Panc1 (cell line): ENCODE measurements at regions not wholly inside any gene's neighbourhood (a gene's known extent, or its start where the extent isn't known, plus 50 kb on each side); places are given as distances from the start of the nearest gene placed in this dataset.

Source experiments
- ATAC-seq: fragments of 200-7000 bp; cut with Tn5 transposase; 2 replicates; pipeline ENCODE4 v1.9.1; 2020; ENCODE audit warnings: mild to moderate bottlenecking, moderate library complexity
- BruUV-seq: library from RNA; stranded (reverse); fragments of 400-500 nt; replicated peaks from 2 replicates; lab custom pipeline; 2021; lab: Mats Ljungman, UMichigan
- CTCF ChIA-PET: fragments of 300-600 bp; sonication (Branson Sonifier 250); formaldehyde crosslinking; loops from one replicate; lab custom pipeline; 2022; ENCODE audit warnings: antibody characterized with exemption; lab: Charles Lee
- POLR2A ChIA-PET: fragments of 300-600 bp; sonication (Branson Sonifier 250); formaldehyde crosslinking; loops from one replicate; lab custom pipeline; 2022; ENCODE audit warnings: antibody characterized with exemption; lab: Charles Lee
- DNase-seq: peaks from one replicate; pipeline ENCODE4 v3.0.0-alpha.2; 2010; ENCODE audit warnings: low read depth, low spot score
- H3K27ac ChIP-seq: 2 replicates; pipeline ENCODE4 v1.5.1; 2011; ENCODE audit warnings: mild to moderate bottlenecking, low read length, inconsistent platforms
- H3K27me3 ChIP-seq: fragments of 200-500 bp; sonication (Bioruptor generic); 2 replicates; pipeline ENCODE4 v1.6.0; 2014; ENCODE audit warnings: low read length, inconsistent platforms; ENCODE audit not compliant: control insufficient read depth, insufficient read depth
- H3K36me3 ChIP-seq: fragments of 200-500 bp; sonication (Bioruptor generic); 2 replicates; pipeline ENCODE4 v1.5.1; 2014; ENCODE audit warnings: inconsistent platforms, mild to moderate bottlenecking, low read length, moderate library complexity; ENCODE audit not compliant: control insufficient read depth, insufficient read depth
- H3K4me1 ChIP-seq: 2 replicates; pipeline ENCODE4 v1.5.1; 2011; ENCODE audit warnings: inconsistent platforms, mild to moderate bottlenecking, low read length, moderate library complexity; ENCODE audit not compliant: control insufficient read depth, insufficient read depth
- H3K4me3 ChIP-seq, 2 experiments: 2 replicates each; pipeline ENCODE4 v1.5.1; 2011 to 2012; ENCODE audit warnings: low read depth in 2 of 2, low read length in 2 of 2, mild to moderate bottlenecking in 2 of 2, inconsistent platforms in 1 of 2, moderate library complexity in 1 of 2
- H3K9me3 ChIP-seq: fragments of 200-500 bp; sonication (Bioruptor generic); 2 replicates; pipeline ENCODE4 v1.5.1; 2014; ENCODE audit warnings: low read depth, mild to moderate bottlenecking, inconsistent platforms, low read length, moderate library complexity; ENCODE audit not compliant: control insufficient read depth, insufficient read depth
- CTCF ChIP-seq: fragments of 450-650 bp; IDR thresholded peaks from 2 replicates; pipeline ENCODE4 v1.5.1; 2017; ENCODE audit warnings: mild to moderate bottlenecking
- POLR2AphosphoS5 ChIP-seq: IDR thresholded peaks from 2 replicates; pipeline ENCODE4 v1.6.1; 2012; ENCODE audit warnings: mild to moderate bottlenecking, low read depth, low read length, moderate library complexity
- REST ChIP-seq, 2 experiments: IDR thresholded peaks; 2 replicates each; pipeline ENCODE4 v1.6.1; 2011 to 2012; ENCODE audit warnings: low read depth in 2 of 2, control low read depth in 1 of 2, low read length in 1 of 2, mild to moderate bottlenecking in 1 of 2, moderate library complexity in 1 of 2; ENCODE audit not compliant: insufficient read depth in 1 of 2
- SIN3A ChIP-seq: IDR thresholded peaks from 2 replicates; pipeline ENCODE4 v1.6.1; 2012; ENCODE audit warnings: low read depth, mild to moderate bottlenecking, low read length, moderate library complexity, borderline replicate concordance; ENCODE audit not compliant: insufficient read depth
- TCF7L2 ChIP-seq: IDR thresholded peaks from 2 replicates; pipeline ENCODE4 v1.6.1; 2011; ENCODE audit warnings: mild to moderate bottlenecking, low read depth, low read length, inconsistent platforms
- in situ Hi-C: cut with HindIII; loops from 2 replicates; pipeline ENCODE4 v1.10.0; 2016; ENCODE audit warnings: low sequenced_read_pairs, low pct_unique_long_range_greater_than_20kb
- intact Hi-C: fragments of 100-400 bp; cut with micrococcal nuclease; formaldehyde crosslinking; loops from one replicate; pipeline ENCODE4 v1.10.0; 2022; ENCODE audit not compliant: unreplicated experiment

- CTCF ChIA-PET = no interaction called here
Observed at GRCh38 chr3:161818106-161818505, 321.5 kb downstream of the OTOL1 start.

GRCh38 chr3:161821591-161821990 is 325.0 kb downstream of the OTOL1 start:
- no peak for TF ChIP-seq CTCF
- no peak for TF ChIP-seq SIN3A
- TF ChIP-seq TCF7L2 = no peak
- TF ChIP-seq REST (IDR thresholded peaks at IDR 0.05; ENCODE audit: insufficient read depth in 1 of 2, low read depth in 2 of 2, low read length in 1 of 2) = no peak
- TF ChIP-seq POLR2AphosphoS5 = no peak
- in situ Hi-C loops (no loop called here), intact Hi-C loops (no loop called here)
- H3K4me3 ChIP-seq = no peak overlapping the region
- no peaks in the 10 kb centered on the region for H3K4me1 ChIP-seq
- no peaks in the 10 kb centered on the region for H3K27me3 ChIP-seq
- DNase-seq (no peak), ATAC-seq (no peak)
- no TSS peak for BruUV-seq
- CTCF ChIA-PET = no interaction called here
- POLR2A ChIA-PET = no interaction called here
- no peaks in the 10 kb centered on the region for H3K9me3 ChIP-seq
- no peak overlapping the region for H3K27ac ChIP-seq
- H3K36me3 ChIP-seq = no peaks in the 10 kb centered on the region

More at GRCh38 chr3:161818106-161818505, 321.5 kb downstream of the OTOL1 start:
- Histone ChIP-seq H3K9me3 (no peaks in the 10 kb centered on the region), H3K27me3 (no peaks in the 10 kb centered on the region), H3K4me3 (no peak overlapping the region), H3K4me1 (no peaks in the 10 kb centered on the region), H3K36me3 (no peaks in the 10 kb centered on the region), H3K27ac (no peak overlapping the region)
- ATAC-seq (no peak), DNase-seq (no peak)
- POLR2A ChIA-PET = no interaction called here
- intact Hi-C loops = no loop called here
- in situ Hi-C loops = no loop called here
- BruUV-seq = no TSS peak
- TF ChIP-seq REST (IDR thresholded peaks at IDR 0.05; ENCODE audit: insufficient read depth in 1 of 2, low read depth in 2 of 2, low read length in 1 of 2) = no peak
- TF ChIP-seq SIN3A = no peak
- no peak for TF ChIP-seq CTCF
- no peak for TF ChIP-seq POLR2AphosphoS5
